ENCODE measurements at regions not wholly inside any gene's neighbourhood (a gene's known extent, or its start where the extent isn't known, plus 50 kb on each side); places are given as distances from the start of the nearest gene placed in this dataset.

GRCh38 chr14:97282210-97283004, 485.2 kb downstream of the VRK1 start:
- H3K27ac ChIP-seq (ENCODE audit: insufficient read depth, low read depth, low read length) = no peak overlapping the region
- dilution Hi-C loops (cut with MboI; ENCODE audit: extremely low pct_ligation_motif_present, low sequenced_read_pairs) = no loop called here
- TF ChIP-seq MYC (IDR thresholded peaks at IDR 0.05; ENCODE audit: low read depth, low read length) = no peak
- no peak for TF ChIP-seq EZH2 (IDR thresholded peaks at IDR 0.05; ENCODE audit: borderline replicate concordance, low read depth, low read length, severe bottlenecking)
- no peak for TF ChIP-seq POLR2AphosphoS5 (IDR thresholded peaks at IDR 0.05; ENCODE audit: insufficient read depth, low read depth, low read length)
- TF ChIP-seq, protein P1, sequence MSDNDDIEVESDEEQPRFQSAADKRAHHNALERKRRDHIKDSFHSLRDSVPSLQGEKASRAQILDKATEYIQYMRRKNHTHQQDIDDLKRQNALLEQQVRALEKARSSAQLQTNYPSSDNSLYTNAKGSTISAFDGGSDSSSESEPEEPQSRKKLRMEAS (IDR thresholded peaks at IDR 0.05; ENCODE audit: insufficient read depth, insufficient read length) = no peak
- TF ChIP-seq JUN (IDR thresholded peaks at IDR 0.05; ENCODE audit: borderline replicate concordance, insufficient read depth, insufficient read length, low read depth) = no peak
- H4K20me1 ChIP-seq (replicated peaks; ENCODE audit: control insufficient read depth, extremely low read depth, insufficient read depth, low read length) = no peaks in the 10 kb centered on the region
- H3K27me3 ChIP-seq (ENCODE audit: control insufficient read depth in 2 of 2, insufficient read depth in 2 of 2, low read length in 2 of 2) = no peaks in the 10 kb centered on the region
- CTCF ChIA-PET = no interaction called here
- no peak for FAIRE-seq
- no peaks in the 10 kb centered on the region for H3K9me1 ChIP-seq (replicated peaks; ENCODE audit: control insufficient read depth, extremely low read depth, insufficient read depth, low read length)
- H2AFZ ChIP-seq (ENCODE audit: low read depth, low read length) = no peak overlapping the region
- H3K9ac ChIP-seq (replicated peaks; ENCODE audit: extremely low read depth, insufficient read depth, low read length) = no peak overlapping the region
- BruUV-seq (replicated peaks) = no TSS peak
- no peaks in the 10 kb centered on the region for H3K9me3 ChIP-seq (replicated peaks; ENCODE audit: control insufficient read depth, insufficient read depth, low read length)
- no peak overlapping the region for H3K4me3 ChIP-seq (replicated peaks in 1 of 3; ENCODE audit: insufficient read depth in 1 of 3, low read depth in 1 of 3, low read length in 3 of 3)
- no peak for DNase-seq (ENCODE audit: low read depth, low spot score)
- H3K4me1 ChIP-seq (ENCODE audit: control insufficient read depth, extremely low read depth, insufficient read depth, low read length) = no peaks in the 10 kb centered on the region
- intact Hi-C loops (cut with micrococcal nuclease) = no loop called here
- no peaks in the 10 kb centered on the region for H3K79me2 ChIP-seq (ENCODE audit: control insufficient read depth, insufficient read depth, low read length)
- POLR2A ChIA-PET = no interaction called here
- no peak overlapping the region for H3K4me2 ChIP-seq (ENCODE audit: insufficient read depth, low read length)
- H3K36me3 ChIP-seq (ENCODE audit: control insufficient read depth in 2 of 2, extremely low read depth in 1 of 2, insufficient read depth in 2 of 2, low read length in 2 of 2) = no peaks in the 10 kb centered on the region

- Histone ChIP-seq H3K27ac (ENCODE audit: insufficient read depth, low read depth, low read length) (no peak overlapping the region), H3K4me3 (replicated peaks in 1 of 3; ENCODE audit: insufficient read depth in 1 of 3, low read depth in 1 of 3, low read length in 3 of 3) (no peak overlapping the region), H3K36me3 (ENCODE audit: control insufficient read depth in 2 of 2, extremely low read depth in 1 of 2, insufficient read depth in 2 of 2, low read length in 2 of 2) (no peaks in the 10 kb centered on the region), H3K9ac (replicated peaks; ENCODE audit: extremely low read depth, insufficient read depth, low read length) (no peak overlapping the region), H3K4me1 (ENCODE audit: control insufficient read depth, extremely low read depth, insufficient read depth, low read length) (no peaks in the 10 kb centered on the region), H3K79me2 (ENCODE audit: control insufficient read depth, insufficient read depth, low read length) (no peaks in the 10 kb centered on the region), H3K4me2 (ENCODE audit: insufficient read depth, low read length) (no peak overlapping the region), H2AFZ (ENCODE audit: low read depth, low read length) (no peak overlapping the region), H4K20me1 (replicated peaks; ENCODE audit: control insufficient read depth, extremely low read depth, insufficient read depth, low read length) (no peaks in the 10 kb centered on the region), H3K9me3 (replicated peaks; ENCODE audit: control insufficient read depth, insufficient read depth, low read length) (no peaks in the 10 kb centered on the region), H3K9me1 (replicated peaks; ENCODE audit: control insufficient read depth, extremely low read depth, insufficient read depth, low read length) (no peaks in the 10 kb centered on the region), H3K27me3 (ENCODE audit: control insufficient read depth in 2 of 2, insufficient read depth in 2 of 2, low read length in 2 of 2) (no peaks in the 10 kb centered on the region)
- intact Hi-C loops (cut with micrococcal nuclease) (no loop called here), dilution Hi-C loops (cut with MboI; ENCODE audit: extremely low pct_ligation_motif_present, low sequenced_read_pairs) (no loop called here)
- ChIA-PET POLR2A (no interaction called here), CTCF (no interaction called here)
- DNase-seq (ENCODE audit: low read depth, low spot score) = no peak
- TF ChIP-seq MYC (IDR thresholded peaks at IDR 0.05; ENCODE audit: low read depth, low read length) (no peak), EZH2 (IDR thresholded peaks at IDR 0.05; ENCODE audit: borderline replicate concordance, low read depth, low read length, severe bottlenecking) (no peak), POLR2AphosphoS5 (IDR thresholded peaks at IDR 0.05; ENCODE audit: insufficient read depth, low read depth, low read length) (no peak), POLR2A (IDR thresholded peaks at IDR 0.05; ENCODE audit: low read depth, low read length) (no peak), FOS (IDR thresholded peaks at IDR 0.05; ENCODE audit: borderline replicate concordance, insufficient read depth, low read length) (no peak), GATA2 (IDR thresholded peaks at IDR 0.05; ENCODE audit: insufficient read depth, insufficient read length, low read depth, low read length) (no peak), JUN (IDR thresholded peaks at IDR 0.05; ENCODE audit: borderline replicate concordance, insufficient read depth, insufficient read length, low read depth) (no peak)
- TF ChIP-seq, protein P1 (IDR thresholded peaks at IDR 0.05; ENCODE audit: insufficient read depth, insufficient read length) = no peak
- TF ChIP-seq, protein P2, sequence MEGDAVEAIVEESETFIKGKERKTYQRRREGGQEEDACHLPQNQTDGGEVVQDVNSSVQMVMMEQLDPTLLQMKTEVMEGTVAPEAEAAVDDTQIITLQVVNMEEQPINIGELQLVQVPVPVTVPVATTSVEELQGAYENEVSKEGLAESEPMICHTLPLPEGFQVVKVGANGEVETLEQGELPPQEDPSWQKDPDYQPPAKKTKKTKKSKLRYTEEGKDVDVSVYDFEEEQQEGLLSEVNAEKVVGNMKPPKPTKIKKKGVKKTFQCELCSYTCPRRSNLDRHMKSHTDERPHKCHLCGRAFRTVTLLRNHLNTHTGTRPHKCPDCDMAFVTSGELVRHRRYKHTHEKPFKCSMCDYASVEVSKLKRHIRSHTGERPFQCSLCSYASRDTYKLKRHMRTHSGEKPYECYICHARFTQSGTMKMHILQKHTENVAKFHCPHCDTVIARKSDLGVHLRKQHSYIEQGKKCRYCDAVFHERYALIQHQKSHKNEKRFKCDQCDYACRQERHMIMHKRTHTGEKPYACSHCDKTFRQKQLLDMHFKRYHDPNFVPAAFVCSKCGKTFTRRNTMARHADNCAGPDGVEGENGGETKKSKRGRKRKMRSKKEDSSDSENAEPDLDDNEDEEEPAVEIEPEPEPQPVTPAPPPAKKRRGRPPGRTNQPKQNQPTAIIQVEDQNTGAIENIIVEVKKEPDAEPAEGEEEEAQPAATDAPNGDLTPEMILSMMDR (IDR thresholded peaks at IDR 0.05; ENCODE audit: extremely low read depth in 1 of 2, insufficient read depth in 1 of 2, low read depth in 1 of 2, low read length in 2 of 2) = no peak
- no peak for FAIRE-seq
- no TSS peak for BruUV-seq (replicated peaks)
Observed at GRCh38 chr14:97283005-97283403, 485.8 kb downstream of the VRK1 start.
